Lower leg skin (tissue), 3 donors: ENCODE measurements at regions not wholly inside any gene's neighbourhood (a gene's known extent, or its start where the extent isn't known, plus 50 kb on each side); places are given as distances from the start of the nearest gene placed in this dataset.

Experiments used
- CTCF ChIP-seq, 3 donors: fragments of 450-650 bp; IDR thresholded peaks; one replicate each; pipeline ENCODE4 v1.5.1; 2016; ENCODE audit warnings: antibody characterized with exemption in 3 of 3, mild to moderate bottlenecking in 3 of 3, moderate library complexity in 2 of 3
- POLR2A ChIP-seq, 2 donors: fragments of 450-650 bp; IDR thresholded peaks; one replicate each; pipeline ENCODE4 v1.6.1; 2016 to 2017; ENCODE audit warnings: antibody characterized with exemption in 2 of 2, mild to moderate bottlenecking in 1 of 2, moderate library complexity in 1 of 2

DNA sequence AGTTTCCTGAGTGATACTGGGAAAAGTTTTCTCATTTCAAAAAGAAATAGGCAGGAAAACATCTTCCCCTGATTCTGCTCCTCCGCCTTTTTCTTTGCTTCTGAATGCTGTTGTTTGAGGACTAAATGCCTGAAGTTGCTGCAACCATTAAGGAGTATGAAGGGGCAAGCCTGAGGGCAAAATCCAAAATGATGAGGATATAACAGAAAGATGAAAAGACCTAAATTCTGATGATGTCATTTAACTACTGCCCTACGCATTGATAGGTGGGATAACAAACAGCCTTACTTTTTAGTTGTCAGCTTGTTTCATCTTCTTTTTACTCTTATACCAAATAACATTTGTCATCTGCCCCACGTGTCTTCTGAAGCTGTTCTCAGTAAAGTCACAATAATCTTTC lies 474.6 kb upstream of the MMS22L start:
- TF ChIP-seq CTCF (IDR thresholded peaks at IDR 0.05) (no peak), POLR2A (IDR thresholded peaks at IDR 0.05) (no peak)
